ENCODE measurements at regions not wholly inside any gene's neighbourhood (a gene's known extent, or its start where the extent isn't known, plus 50 kb on each side); places are given as distances from the start of the nearest gene placed in this dataset.

DNA sequence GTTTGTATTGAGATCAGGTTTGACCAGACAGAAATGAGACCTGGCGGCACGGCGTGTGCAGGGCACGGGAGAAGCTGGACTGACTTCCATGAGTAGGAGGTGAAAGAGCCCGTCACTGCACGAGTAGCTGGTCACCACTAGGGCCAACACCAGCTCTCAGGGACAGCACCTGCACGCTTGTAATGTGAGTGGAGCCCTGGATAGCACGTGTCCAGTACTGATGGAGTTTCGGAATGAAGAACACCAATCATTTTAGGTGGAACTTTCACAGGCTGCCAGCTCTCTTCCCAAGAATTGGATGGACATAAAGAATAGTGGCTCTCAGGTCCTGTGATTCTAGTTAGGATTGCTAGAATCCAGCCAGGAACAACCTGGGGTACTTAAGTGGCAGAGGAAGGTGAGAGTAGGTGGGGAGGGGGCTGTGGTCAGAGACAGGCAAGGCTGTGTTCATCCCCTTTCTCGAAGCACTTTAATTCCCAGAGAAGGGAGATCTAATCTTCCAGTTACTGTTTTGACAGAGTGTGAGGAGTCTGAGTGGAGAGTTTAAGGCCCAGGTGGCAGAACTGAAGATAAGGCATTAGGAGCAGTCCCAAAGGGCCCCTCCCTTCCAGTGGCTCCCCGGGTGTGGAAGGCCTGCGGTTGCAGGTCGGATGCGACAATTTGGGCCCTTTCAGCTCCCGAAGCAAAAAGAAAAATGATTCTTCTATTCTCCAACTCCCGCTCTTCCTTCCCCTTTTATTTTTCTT lies 314.8 kb downstream of the QKI start:
- Mint-ChIP-seq H3K27me3 (ENCODE audit: unreplicated experiment) (no peaks in the 10 kb centered on the region), H3K4me3 (ENCODE audit: unreplicated experiment) (no peak overlapping the region), H3K36me3 (ENCODE audit: unreplicated experiment) (no peaks in the 10 kb centered on the region), H3K9me3 (ENCODE audit: unreplicated experiment) (no peaks in the 10 kb centered on the region), H3K27ac (ENCODE audit: unreplicated experiment) (no peak overlapping the region), H3K4me1 (ENCODE audit: unreplicated experiment) (no peaks in the 10 kb centered on the region)
- no peak for DNase-seq (ENCODE audit: extremely low spot score, unreplicated experiment)
- no peak for TF ChIP-seq CTCF (IDR thresholded peaks at IDR 0.05)

DNA sequence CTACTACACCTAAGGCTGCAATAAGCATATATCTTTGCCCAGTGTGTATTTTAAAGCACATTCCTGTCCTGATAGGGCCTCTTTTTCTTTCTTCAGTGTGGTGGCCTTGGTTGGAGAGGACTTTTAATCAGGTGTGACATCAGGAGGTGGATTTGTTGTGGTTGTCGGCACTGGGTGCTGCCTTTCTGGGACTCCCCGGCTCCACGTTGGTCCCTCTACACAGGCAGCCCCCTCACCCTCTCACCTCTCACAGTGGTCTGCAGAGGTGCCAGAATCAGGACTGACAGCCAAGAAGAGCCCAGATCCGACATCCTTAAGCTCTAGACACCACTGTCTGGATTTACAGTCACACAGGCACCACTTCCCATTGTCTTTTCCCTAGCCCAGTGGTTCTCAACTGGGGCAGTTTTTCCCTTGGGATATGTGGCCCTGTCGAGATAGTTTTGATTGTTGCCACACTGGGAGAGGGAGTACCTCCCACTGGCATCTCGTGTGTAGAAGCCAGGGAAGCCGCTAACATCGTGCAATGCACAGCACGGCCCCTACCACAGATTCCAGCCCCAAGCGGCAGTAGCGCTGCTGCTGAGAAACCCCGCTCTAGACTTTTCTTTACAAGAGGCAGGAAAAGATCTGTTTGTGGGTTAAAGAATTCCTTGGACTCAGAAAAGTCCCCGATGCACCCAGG lies 314.1 kb downstream of the QKI start:
- H3K4me3 Mint-ChIP-seq (ENCODE audit: unreplicated experiment): no peak overlapping the region
- no peak overlapping the region for H3K27ac Mint-ChIP-seq (ENCODE audit: unreplicated experiment)
- H3K4me1 Mint-ChIP-seq (ENCODE audit: unreplicated experiment): no peaks in the 10 kb centered on the region
- H3K9me3 Mint-ChIP-seq (ENCODE audit: unreplicated experiment): no peaks in the 10 kb centered on the region
- TF ChIP-seq CTCF (IDR thresholded peaks at IDR 0.05): no peak
- no peaks in the 10 kb centered on the region for H3K27me3 Mint-ChIP-seq (ENCODE audit: unreplicated experiment)
- DNase-seq (ENCODE audit: extremely low spot score, unreplicated experiment): no peak
- no peaks in the 10 kb centered on the region for H3K36me3 Mint-ChIP-seq (ENCODE audit: unreplicated experiment)

DNA sequence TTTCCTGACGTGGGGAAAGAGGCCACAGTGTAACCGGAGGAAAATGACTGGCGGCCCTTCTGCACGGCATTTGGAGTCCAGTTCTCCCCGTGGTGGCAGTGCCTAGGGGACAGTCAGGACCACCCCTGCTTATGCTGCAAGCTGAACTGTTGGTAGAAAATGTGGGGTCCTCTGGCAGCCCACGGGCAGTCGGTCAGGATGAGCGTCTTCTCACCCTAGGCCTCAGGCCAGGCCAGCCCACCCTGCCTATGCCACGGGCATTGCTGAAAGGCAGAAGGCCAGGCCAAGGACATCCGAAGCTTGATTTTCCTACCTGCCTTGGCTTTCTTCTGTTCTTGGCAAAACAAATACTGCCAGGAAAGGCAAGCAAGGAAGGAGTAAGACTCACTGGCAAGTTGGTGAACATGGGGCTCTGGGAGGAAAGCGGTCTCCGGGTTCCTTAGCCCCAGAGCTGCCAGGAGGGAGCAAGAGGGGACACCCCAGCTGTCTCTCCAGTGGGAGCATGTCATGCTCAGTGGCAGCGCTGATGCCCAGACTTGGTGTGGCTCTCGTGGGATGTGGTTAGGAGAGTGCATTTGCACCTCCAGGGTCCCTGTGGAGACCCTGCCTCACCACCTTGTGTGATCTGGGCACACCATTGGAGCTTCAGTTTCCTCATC lies 311.6 kb downstream of the QKI start:
- H3K27me3 Mint-ChIP-seq (ENCODE audit: unreplicated experiment): no peaks in the 10 kb centered on the region
- no peaks in the 10 kb centered on the region for H3K9me3 Mint-ChIP-seq (ENCODE audit: unreplicated experiment)
- no peaks in the 10 kb centered on the region for H3K4me1 Mint-ChIP-seq (ENCODE audit: unreplicated experiment)
- no peak overlapping the region for H3K4me3 Mint-ChIP-seq (ENCODE audit: unreplicated experiment)
- no peaks in the 10 kb centered on the region for H3K36me3 Mint-ChIP-seq (ENCODE audit: unreplicated experiment)
- TF ChIP-seq CTCF (IDR thresholded peaks at IDR 0.05): no peak
- H3K27ac Mint-ChIP-seq (ENCODE audit: unreplicated experiment): no peak overlapping the region
- no peak for DNase-seq (ENCODE audit: extremely low spot score, unreplicated experiment)

GRCh38 chr6:163725008-163725941 lies 310.8 kb downstream of the QKI start:
- no peak overlapping the region for H3K27ac Mint-ChIP-seq (ENCODE audit: unreplicated experiment)
- no peak for DNase-seq (ENCODE audit: extremely low spot score, unreplicated experiment)
- no peak for TF ChIP-seq CTCF (IDR thresholded peaks at IDR 0.05)
- no peaks in the 10 kb centered on the region for H3K4me1 Mint-ChIP-seq (ENCODE audit: unreplicated experiment)
- no peak overlapping the region for H3K4me3 Mint-ChIP-seq (ENCODE audit: unreplicated experiment)
- no peaks in the 10 kb centered on the region for H3K36me3 Mint-ChIP-seq (ENCODE audit: unreplicated experiment)
- H3K27me3 Mint-ChIP-seq (ENCODE audit: unreplicated experiment): no peaks in the 10 kb centered on the region
- no peaks in the 10 kb centered on the region for H3K9me3 Mint-ChIP-seq (ENCODE audit: unreplicated experiment)
